Smooth muscle cell (in vitro differentiated cells): ENCODE measurements at regions not wholly inside any gene's neighbourhood (a gene's known extent, or its start where the extent isn't known, plus 50 kb on each side); places are given as distances from the start of the nearest gene placed in this dataset.

Source experiments
- DNase-seq: peaks from one replicate; lab custom pipeline; 2025; ENCODE audit not compliant: unreplicated experiment; lab: John Stamatoyannopoulos, UW
- H2AFZ ChIP-seq: fragments of 200-600 bp; sonication (generic); 2 replicates; pipeline ENCODE4 v1.6.0; 2016; ENCODE audit warnings: antibody characterized with exemption, low read depth, mild to moderate bottlenecking
- H3F3A ChIP-seq: fragments of 200-600 bp; sonication (generic); 2 replicates; pipeline ENCODE4 v1.6.0; 2017; ENCODE audit warnings: antibody characterized with exemption, low read depth
- H3K27ac ChIP-seq: fragments of 200-600 bp; sonication (generic); 2 replicates; pipeline ENCODE4 v1.5.1; 2016; ENCODE audit warnings: low read depth, mild to moderate bottlenecking
- H3K27me3 ChIP-seq: fragments of 200-600 bp; sonication (generic); 2 replicates; pipeline ENCODE4 v1.6.1; 2016; ENCODE audit warnings: low read depth, mild to moderate bottlenecking
- H3K36me3 ChIP-seq: fragments of 200-600 bp; sonication (generic); 2 replicates; pipeline ENCODE4 v1.5.1; 2016; ENCODE audit warnings: low read depth
- H3K4me1 ChIP-seq: fragments of 200-600 bp; sonication (generic); 2 replicates; pipeline ENCODE4 v1.5.1; 2016; ENCODE audit warnings: low read depth
- H3K4me2 ChIP-seq: fragments of 200-600 bp; sonication (generic); 2 replicates; pipeline ENCODE4 v1.6.0; 2016; ENCODE audit warnings: mild to moderate bottlenecking
- H3K4me3 ChIP-seq: fragments of 200-600 bp; sonication (generic); 2 replicates; pipeline ENCODE4 v1.5.1; 2016; ENCODE audit warnings: mild to moderate bottlenecking
- H3K79me2 ChIP-seq: fragments of 200-600 bp; sonication (generic); 2 replicates; pipeline ENCODE4 v1.6.0; 2016; ENCODE audit warnings: low read depth, mild to moderate bottlenecking
- H3K9ac ChIP-seq: fragments of 200-600 bp; sonication (generic); 2 replicates; pipeline ENCODE4 v1.6.0; 2016; ENCODE audit warnings: low read depth
- H3K9me3 ChIP-seq: fragments of 200-600 bp; sonication (generic); replicated peaks from 2 replicates; pipeline ENCODE4 v1.5.1; 2016; ENCODE audit warnings: low read depth
- H4K20me1 ChIP-seq: fragments of 200-600 bp; sonication (generic); 2 replicates; pipeline ENCODE4 v1.6.0; 2016; ENCODE audit warnings: low read depth
- WGBS: methylation state at CpG from one replicate; pipeline ENCODE4 v1.1.7; 2016; ENCODE audit warnings: low lambda C conversion rate; 5-methylcytosine and 5-hydroxymethylcytosine counted together
- TF ChIP-seq, protein P1 (sequence below): fragments of 200-600 bp; sonication (generic); IDR thresholded peaks from 2 replicates; pipeline ENCODE4 v1.5.1; 2017; ENCODE audit warnings: borderline replicate concordance, mild to moderate bottlenecking, antibody characterized with exemption; ENCODE audit not compliant: insufficient read depth, poor library complexity, severe bottlenecking

DNA sequence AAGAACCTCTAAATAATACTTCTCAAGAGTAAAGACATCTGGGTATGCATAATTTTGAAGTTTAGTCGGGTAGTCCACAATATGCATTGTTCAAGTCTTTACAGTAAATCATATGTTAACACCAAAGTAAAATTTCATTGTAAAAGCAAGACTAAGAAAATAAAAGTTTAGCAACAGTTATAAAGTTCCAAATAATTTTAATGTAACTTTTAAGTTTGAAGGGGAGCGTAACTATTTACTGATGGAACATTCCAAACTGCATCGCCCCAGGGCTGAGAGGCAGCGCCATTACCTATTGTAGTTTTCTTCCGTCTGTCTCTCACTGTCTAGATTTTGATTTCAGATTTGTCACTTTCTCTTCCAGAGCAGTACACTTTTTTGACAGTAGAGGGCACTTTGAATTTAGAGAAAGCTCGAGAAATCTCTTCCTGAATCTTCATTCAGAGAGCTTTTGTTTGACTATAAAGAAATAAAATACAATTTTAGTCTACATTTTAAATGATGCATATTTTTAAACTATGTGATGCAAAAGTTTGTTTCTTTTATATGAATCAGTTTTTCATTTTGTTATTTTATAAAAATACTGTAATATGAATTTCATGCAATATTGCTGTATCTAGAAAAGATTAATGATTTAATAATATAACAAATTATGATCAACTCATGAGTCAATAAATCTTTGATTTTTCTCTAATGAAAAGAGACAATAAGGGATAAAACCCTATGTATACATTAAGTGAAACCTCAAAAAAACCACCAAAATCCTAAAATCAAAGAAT lies 389.8 kb downstream of the FIGN start:
- H3K36me3 ChIP-seq = no peaks in the 10 kb centered on the region
- no peak overlapping the region for H3K4me3 ChIP-seq
- no peaks in the 10 kb centered on the region for H4K20me1 ChIP-seq
- H3K9ac ChIP-seq = no peak overlapping the region
- DNase-seq = no peak
- WGBS = 5% methylated on average over 6 of the region's 6 CpGs
- peaks cover 28% of the 10 kb centered on the region for H3K4me1 ChIP-seq
- H3F3A ChIP-seq = peaks cover 5% of the 10 kb centered on the region
- no peak overlapping the region for H3K27ac ChIP-seq
- TF ChIP-seq, protein P1, sequence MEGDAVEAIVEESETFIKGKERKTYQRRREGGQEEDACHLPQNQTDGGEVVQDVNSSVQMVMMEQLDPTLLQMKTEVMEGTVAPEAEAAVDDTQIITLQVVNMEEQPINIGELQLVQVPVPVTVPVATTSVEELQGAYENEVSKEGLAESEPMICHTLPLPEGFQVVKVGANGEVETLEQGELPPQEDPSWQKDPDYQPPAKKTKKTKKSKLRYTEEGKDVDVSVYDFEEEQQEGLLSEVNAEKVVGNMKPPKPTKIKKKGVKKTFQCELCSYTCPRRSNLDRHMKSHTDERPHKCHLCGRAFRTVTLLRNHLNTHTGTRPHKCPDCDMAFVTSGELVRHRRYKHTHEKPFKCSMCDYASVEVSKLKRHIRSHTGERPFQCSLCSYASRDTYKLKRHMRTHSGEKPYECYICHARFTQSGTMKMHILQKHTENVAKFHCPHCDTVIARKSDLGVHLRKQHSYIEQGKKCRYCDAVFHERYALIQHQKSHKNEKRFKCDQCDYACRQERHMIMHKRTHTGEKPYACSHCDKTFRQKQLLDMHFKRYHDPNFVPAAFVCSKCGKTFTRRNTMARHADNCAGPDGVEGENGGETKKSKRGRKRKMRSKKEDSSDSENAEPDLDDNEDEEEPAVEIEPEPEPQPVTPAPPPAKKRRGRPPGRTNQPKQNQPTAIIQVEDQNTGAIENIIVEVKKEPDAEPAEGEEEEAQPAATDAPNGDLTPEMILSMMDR = peak; percentile 73
- H3K4me2 ChIP-seq = peak overlapping the region; percentile 70
- H3K9me3 ChIP-seq = no peaks in the 10 kb centered on the region
- H2AFZ ChIP-seq = peak overlapping the region; percentile 46
- no peaks in the 10 kb centered on the region for H3K79me2 ChIP-seq
- H3K27me3 ChIP-seq = no peaks in the 10 kb centered on the region

DNA sequence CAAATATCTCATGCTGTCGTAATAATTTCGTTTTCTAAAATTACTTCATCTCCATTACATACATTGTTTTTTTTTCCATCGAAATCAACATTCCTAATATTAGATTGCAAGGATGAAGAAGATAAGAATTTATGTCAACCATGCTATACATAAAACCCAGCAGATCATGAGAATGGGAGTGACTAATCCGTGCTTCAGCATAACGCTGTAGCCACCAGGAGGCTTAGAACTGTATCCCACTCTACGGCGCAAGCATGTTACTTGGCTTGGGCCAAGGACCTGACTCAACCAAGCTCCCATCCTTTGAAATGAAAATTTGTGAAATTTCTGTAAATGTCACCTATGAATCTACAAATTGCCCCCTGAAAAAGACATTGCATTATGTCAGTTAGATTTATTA lies 392.5 kb downstream of the FIGN start:
- Histone ChIP-seq H3K36me3 (no peaks in the 10 kb centered on the region), H2AFZ (no peak overlapping the region), H3K4me2 (no peak overlapping the region), H3K27ac (no peak overlapping the region), H3K27me3 (no peaks in the 10 kb centered on the region), H3K4me1 (peaks cover 15% of the 10 kb centered on the region), H3K79me2 (no peaks in the 10 kb centered on the region), H3K4me3 (no peak overlapping the region), H3K9ac (no peak overlapping the region), H3F3A (no peaks in the 10 kb centered on the region), H4K20me1 (no peaks in the 10 kb centered on the region), H3K9me3 (no peaks in the 10 kb centered on the region)
- DNase-seq = no peak
- WGBS = 86% methylated on average over 7 of the region's 7 CpGs
- TF ChIP-seq, protein P1 = no peak

DNA sequence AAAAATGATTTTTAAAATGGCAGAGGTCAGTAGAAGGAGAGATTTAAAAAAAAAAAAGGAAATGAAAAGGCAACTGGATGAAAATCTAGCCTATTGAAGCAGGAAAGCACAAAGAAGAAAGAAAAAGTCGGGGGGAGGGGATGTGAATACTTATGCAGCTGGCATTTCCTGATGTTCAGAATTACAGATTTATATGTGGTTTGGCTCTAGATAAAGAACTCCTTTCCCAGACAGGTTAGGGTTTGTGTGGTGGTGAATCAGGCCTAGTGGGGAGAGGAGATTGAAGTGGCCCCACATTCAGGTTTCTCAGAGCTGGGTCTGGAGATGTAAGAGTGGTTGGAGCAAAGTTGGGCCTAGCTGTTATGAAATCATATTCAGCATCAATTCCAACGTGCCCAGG lies 394.4 kb downstream of the FIGN start:
- Histone ChIP-seq H3K9me3 (no peaks in the 10 kb centered on the region), H4K20me1 (no peaks in the 10 kb centered on the region), H3K4me3 (no peak overlapping the region), H3K27ac (no peak overlapping the region), H3K4me1 (peaks cover 4% of the 10 kb centered on the region), H3K79me2 (no peaks in the 10 kb centered on the region), H3K36me3 (no peaks in the 10 kb centered on the region), H3K4me2 (no peak overlapping the region), H3K9ac (no peak overlapping the region), H2AFZ (no peak overlapping the region), H3K27me3 (no peaks in the 10 kb centered on the region), H3F3A (no peaks in the 10 kb centered on the region)
- 74% methylated on average over 2 of the region's 2 CpGs for WGBS
- DNase-seq = no peak
- TF ChIP-seq, protein P1 = no peak

DNA sequence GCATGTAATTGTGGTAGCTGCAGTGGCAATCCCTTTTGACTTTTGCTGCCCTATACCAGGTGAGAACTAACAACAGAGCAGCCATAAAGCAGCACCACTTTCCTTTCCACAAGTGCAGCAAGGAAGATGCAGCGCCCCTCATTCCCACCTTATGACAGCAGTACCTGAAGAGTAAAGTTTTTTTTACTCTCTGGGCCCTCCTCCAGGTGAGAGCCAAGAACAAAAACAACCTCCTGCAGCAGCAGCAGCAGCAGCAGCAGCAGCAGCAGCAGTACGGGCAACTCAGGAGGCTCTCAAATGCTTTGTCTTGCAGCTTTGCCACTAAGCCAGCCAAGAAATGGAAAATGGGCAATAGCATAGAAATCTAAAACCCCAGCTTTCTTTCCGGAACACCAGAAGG lies 397.5 kb downstream of the FIGN start:
- Histone ChIP-seq H3K27me3 (no peaks in the 10 kb centered on the region), H2AFZ (no peak overlapping the region), H3K4me3 (no peak overlapping the region), H3F3A (no peaks in the 10 kb centered on the region), H4K20me1 (no peaks in the 10 kb centered on the region), H3K79me2 (no peaks in the 10 kb centered on the region), H3K27ac (no peak overlapping the region), H3K36me3 (no peaks in the 10 kb centered on the region), H3K9me3 (no peaks in the 10 kb centered on the region), H3K4me1 (no peaks in the 10 kb centered on the region), H3K9ac (no peak overlapping the region), H3K4me2 (no peak overlapping the region)
- no peak for DNase-seq
- TF ChIP-seq, protein P1 = no peak
- WGBS = 79% methylated on average over 3 of the region's 3 CpGs
